Skin epidermis (tissue), 12 donors: ENCODE measurements at regions not wholly inside any gene's neighbourhood (a gene's known extent, or its start where the extent isn't known, plus 50 kb on each side); places are given as distances from the start of the nearest gene placed in this dataset.

ENCODE experiments used
- H3K27ac ChIP-seq, 21 experiments: fragments of 200-600 bp; sonication (generic) in 11 of 21; one replicate each; pipeline ENCODE4 v1.5.0; 2020; ENCODE audit warnings: mild to moderate bottlenecking in 3 of 21, inconsistent platforms in 2 of 21, moderate library complexity in 2 of 21
- H3K4me3 ChIP-seq, 7 experiments: fragments of 200-600 bp; sonication (generic) in 2 of 7; one replicate each; pipeline ENCODE4 v1.5.0; 2020; ENCODE audit warnings: inconsistent platforms in 2 of 7, mild to moderate bottlenecking in 2 of 7, moderate library complexity in 1 of 7

GRCh38 chr7:155138204-155138603, 68.1 kb downstream of the HTR5A start:
- no peak overlapping the region for H3K4me3 ChIP-seq
- H3K27ac ChIP-seq, result no peak overlapping the region

DNA sequence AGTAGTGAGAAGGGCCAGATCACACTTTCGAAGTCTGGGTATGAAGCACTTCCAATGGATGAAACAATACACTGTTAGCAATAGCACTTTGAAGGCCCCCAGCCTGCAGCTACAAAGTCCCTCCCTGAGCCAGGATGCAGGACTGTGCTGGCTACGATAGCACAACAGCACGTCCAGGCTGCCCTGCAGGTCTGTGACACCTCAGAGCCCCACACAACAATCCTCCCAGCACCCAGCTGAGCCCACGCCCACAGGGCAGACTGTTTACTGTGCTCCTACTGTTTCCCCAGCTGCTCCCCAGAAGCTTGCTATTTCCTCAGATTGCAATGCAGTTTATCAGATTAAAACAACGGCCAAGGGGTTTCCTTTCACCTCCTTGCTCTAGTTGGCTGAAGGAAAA, 71.4 kb downstream of the HTR5A start:
- Histone ChIP-seq H3K4me3 (no peak overlapping the region), H3K27ac (no peak overlapping the region)

GRCh38 chr7:155143381-155143780, 73.3 kb downstream of the HTR5A start:
- no peak overlapping the region for H3K4me3 ChIP-seq
- no peak overlapping the region for H3K27ac ChIP-seq

DNA sequence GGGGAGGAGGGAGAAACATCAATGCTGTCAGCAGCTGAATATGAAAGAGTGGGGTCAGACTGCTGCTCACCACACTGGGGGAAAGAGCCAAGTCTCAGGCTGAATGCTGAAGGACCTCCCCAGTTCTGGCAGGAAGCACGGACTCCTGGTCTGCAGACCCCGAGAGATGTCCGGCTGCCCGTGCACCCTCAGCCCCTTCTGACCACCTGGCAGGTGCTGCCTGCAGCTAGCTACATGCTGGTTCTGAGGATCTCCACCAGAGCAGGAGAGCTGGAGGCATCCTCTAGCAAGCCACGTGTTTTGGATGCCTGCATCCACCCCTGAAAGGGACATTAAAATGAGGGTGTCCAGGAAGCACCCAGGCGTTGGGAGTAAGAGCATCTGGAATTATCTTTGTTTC, 74.2 kb downstream of the HTR5A start:
- Histone ChIP-seq H3K27ac (no peak overlapping the region), H3K4me3 (no peak overlapping the region)

GRCh38 chr7:155145477-155146255, 75.5 kb downstream of the HTR5A start:
- Histone ChIP-seq H3K4me3 (no peak overlapping the region), H3K27ac (no peak overlapping the region)

GRCh38 chr7:155147172-155147571, 77.0 kb downstream of the HTR5A start:
- no peak overlapping the region for H3K27ac ChIP-seq
- H3K4me3 ChIP-seq, result no peak overlapping the region

DNA sequence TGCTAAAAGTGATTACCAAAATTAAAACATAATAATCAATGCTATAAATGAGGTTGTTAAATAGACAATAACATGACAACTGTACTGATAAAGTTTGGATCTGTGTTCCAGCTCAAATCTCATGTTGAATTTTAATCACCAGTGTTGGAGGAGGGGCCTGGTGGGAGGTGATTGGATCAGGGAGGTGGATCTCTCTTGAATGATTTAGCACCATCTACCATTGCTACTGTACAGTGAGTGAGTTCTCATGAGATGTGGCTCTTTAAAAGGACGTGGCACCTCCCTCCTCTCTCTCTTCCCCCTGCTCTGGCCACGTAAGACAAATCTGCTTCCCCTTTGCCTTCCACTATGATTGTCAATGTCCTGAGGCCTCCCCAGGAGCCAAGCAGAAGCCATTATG, 77.5 kb downstream of the HTR5A start:
- Histone ChIP-seq H3K4me3 (no peak overlapping the region), H3K27ac (no peak overlapping the region)

- H3K27ac ChIP-seq, result no peak overlapping the region
- H3K4me3 ChIP-seq, result no peak overlapping the region
Observed at GRCh38 chr7:155153676-155154075, 83.6 kb downstream of the HTR5A start.

DNA sequence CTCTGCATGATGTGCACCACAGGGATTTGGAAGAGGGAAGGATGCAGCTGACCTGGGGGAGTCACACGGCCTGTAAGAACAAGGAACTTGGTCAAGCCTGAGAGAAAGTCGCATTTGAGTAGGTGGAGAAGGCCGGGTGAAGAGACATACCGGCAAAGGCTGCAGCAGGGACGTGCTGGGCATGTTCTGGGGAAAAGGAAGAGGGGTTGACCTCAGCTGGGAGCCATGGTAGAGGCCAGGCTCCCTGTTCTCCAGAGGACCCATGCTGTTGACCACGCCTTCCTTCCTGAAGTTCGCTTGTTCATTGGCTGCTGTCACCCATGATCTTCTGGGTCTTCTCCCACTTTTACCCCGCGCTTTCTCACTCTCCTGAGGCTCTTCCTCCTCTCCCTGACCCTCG, 84.5 kb downstream of the HTR5A start:
- Histone ChIP-seq H3K4me3 (no peak overlapping the region), H3K27ac (no peak overlapping the region)

DNA sequence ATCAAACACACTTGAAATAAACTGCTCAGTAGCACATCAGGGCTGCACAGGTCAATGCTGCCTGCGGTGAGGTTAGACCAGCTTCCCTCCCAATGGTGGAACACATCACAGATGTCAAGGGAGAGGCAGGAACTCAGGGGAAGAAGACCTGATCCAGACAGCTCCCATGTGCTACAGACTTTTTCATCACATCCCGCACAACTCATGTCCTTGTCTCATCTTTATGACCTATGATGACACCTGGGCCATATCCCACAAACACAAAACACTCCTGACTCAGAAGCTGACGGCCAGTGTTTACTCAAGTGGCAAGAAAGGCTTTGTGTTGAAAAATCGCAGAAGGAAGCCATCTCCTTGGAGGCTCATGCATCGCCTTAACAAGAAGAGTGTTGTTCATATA, 91.6 kb downstream of the HTR5A start:
- H3K4me3 ChIP-seq, result no peak overlapping the region
- no peak overlapping the region for H3K27ac ChIP-seq

- Histone ChIP-seq H3K4me3 (no peak overlapping the region), H3K27ac (no peak overlapping the region)
Observed at GRCh38 chr7:155162422-155162821, 92.3 kb downstream of the HTR5A start.

DNA sequence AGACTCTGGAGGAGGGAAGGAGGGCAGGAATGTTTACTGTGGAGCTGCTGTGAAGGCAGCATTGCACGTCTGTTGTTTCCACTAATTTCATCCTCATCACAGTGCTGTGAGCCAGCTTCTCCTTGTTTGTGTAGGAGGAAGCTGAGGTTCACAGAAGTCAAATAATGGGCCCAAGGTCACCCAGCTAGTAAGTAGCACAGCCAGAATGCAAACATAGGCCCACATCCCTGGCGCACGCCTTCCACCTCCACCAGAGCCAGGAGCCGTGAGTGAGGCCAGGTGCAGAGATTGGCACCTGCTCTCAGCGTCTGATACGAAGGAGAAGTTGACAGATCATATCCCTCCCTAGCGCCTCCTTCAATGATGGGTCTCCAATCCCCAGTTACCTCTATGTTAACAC, 93.6 kb downstream of the HTR5A start:
- Histone ChIP-seq H3K27ac (no peak overlapping the region), H3K4me3 (no peak overlapping the region)

DNA sequence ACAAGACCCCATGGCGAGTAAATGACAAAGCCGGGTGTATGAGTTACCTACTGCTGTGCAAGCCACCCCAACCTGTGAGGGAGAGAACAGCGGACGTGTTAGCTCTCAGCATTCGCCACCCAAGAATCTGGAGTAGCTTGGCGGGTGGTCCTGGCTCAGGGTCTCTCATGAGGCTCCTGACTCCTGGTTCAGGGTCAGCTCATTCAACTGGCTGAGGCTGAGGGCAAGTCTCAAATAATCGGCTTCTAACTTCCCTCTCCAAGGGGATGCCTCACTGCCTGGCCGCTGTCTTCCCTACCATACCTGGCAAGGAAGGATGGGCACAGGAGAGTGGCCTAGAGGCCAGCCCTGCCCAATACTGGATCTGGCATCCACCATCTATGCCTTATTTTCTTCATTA, 94.2 kb downstream of the HTR5A start:
- H3K4me3 ChIP-seq, result no peak overlapping the region
- no peak overlapping the region for H3K27ac ChIP-seq

DNA sequence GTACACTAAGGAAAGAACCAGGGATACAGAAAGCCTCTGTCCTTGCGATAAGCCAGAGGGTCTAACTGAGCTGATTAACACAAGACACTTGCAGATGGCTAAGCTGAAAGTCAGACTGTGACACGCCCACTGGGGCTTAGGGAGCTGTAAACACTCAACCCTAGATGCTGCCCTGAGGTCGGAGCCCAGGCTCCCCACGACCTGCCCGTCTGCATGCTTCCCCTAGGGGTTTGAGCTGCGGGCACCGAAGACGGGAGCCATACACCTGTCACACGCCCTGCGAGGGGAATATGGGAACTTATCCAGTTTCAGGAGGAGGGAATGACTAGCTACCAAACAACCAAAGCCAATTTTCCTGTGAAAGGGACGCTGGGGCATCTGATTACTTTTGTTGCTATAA, 96.0 kb downstream of the HTR5A start:
- Histone ChIP-seq H3K27ac (peak overlapping the region in 9 of 21 experiments; percentile 18 to 76 (median 43)), H3K4me3 (no peak overlapping the region)

DNA sequence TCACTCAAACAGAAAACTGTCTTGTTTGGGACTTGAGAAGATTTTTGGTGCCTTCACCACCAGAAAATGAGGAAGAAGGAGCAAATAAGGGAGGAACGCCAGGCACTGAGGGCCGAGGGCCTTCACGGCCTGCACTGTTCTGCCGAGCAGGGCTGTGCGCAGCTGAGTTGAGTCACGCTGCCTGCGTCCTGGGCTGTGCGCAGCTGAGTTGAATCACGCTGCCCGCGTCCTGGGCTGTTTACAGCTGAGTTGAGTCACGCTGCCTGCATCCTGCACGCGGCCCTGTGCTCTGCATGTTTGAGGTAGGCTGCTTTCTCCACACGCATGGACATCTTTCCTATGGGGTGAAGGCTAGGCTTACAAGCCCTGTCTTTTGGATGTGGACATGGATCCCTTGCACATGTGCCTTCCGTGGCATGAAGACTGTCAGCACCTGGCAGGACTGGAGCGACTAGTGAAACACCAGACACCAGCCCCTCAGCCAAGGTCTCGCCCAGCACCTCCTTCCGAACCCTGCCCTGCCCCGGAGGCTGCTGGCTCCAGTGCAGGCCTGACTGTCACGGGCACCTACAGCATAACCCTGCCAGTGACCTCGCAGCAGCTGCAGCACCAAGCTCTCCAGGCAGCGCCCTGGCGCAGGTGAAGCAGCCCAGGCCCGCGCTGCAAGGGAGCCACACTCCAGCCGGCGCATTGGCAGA, 96.7 kb downstream of the HTR5A start:
- H3K4me3 ChIP-seq, result no peak overlapping the region
- H3K27ac ChIP-seq, result peak overlapping the region in 9 of 21 experiments; percentile 18 to 76 (median 43)

GRCh38 chr7:155167706-155168365, 97.7 kb downstream of the HTR5A start:
- Histone ChIP-seq H3K4me3 (no peak overlapping the region), H3K27ac (no peak overlapping the region)

DNA sequence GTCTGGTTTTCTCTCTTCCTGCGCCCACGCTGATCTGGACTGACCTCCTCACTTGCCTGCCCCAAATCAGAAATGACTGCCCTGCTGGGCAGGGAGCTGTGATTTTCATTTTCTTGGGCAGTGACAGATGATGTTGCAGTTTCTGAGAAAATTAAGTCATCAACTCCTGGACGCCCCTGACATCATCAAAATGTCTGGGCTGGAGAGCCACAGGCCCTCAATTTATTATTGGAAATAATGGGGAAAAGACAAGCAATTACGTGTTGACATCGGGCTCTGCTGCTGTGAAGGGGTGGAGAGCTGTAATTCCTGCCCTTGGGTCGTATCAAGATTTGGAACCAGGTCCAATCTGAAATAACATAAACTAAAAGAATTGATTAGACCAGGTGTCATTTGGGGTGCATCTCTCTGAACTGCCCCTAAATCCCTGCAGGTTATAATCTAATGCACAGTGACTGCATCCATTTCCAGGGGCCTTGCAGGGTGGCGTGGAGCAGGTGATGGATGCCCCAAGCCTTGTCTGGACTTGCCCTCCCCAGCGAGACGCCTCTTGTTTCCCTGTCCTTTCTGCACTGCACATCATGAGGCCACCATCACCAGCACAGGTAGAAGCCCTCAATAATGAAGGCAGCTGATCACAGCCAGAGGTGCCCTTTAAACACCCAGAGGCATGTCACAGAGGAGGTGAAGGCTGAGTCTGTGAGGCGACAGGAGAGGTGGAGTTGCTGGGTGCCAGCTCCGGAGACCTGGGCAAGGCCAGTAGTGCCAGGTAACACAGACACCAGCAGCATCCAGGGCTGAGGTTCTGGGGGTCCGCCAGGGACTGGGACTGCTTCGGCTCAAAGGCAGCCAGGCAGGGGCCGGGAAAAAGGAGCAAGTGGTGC, 98.7 kb downstream of the HTR5A start:
- Histone ChIP-seq H3K27ac (no peak overlapping the region), H3K4me3 (no peak overlapping the region)

DNA sequence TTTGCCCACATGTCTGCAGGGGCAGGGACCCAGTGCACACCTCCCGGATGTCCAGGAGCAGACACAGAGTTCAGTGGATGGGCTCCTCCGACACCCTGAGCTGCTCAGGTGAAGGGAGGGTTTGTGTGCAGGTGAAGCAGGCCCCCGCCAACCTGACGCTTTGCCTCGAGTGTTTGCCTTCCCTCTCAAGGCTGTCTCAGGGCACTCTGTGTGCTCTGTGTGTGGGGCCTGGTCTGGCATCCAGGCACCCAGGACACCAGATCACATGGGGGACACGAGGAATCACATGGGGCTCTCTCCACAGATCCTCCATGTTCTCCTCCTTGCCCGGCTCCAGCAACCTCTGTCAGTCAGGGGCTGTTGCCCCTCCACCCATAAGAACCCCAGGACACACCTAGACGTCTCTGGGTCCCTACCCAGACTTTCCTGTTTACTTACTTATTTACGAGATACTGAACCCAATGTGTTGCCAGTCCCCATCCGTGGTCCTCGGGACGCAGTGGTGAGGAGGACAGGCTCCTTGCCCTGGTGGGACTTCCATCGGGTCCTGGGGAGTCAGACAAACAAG, 99.5 kb downstream of the HTR5A start:
- Histone ChIP-seq H3K4me3 (no peak overlapping the region), H3K27ac (no peak overlapping the region)

DNA sequence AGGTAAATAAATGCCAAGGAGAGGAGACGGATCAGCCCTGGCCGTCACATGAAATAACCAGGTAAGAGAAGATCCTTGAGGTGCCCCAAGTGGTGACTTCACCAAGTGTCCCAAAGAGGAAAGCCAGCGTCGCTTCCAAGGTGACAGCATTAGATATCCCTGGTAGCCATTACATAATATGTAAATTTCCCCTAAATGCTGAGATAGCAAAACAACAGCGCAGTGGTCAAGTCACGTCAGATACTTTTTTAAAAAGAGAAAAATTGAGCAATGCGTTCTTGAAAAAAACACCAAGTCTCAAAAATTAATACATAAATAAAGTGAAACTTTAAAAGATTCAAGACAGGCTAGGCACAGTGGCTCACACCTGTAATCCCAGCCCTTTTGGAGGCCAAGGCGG, 100.2 kb downstream of the HTR5A start:
- no peak overlapping the region for H3K4me3 ChIP-seq

DNA sequence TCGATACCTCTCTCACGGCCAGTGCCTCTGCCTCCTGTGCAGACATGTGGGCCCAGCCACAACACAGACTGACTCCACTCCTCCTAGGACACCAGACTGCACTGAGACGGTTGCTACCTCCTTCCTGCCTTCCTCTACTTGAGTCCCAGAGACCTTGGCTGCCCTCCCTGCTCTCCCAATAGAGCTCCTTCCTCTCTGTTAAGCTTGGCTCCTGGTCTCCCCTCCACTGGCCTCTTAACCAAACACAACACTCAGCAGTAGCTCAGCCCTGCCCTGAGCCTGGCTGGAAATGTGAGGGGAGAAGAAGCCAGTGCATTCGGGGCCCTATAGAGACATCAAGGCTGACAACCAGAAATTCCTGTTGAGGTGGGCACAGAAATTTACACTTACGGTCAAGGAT, 102.0 kb downstream of the HTR5A start:
- no peak overlapping the region for H3K27ac ChIP-seq
- H3K4me3 ChIP-seq, result no peak overlapping the region

More for the DNA sequence above, 100.2 kb downstream of the HTR5A start:
- no peak overlapping the region for H3K27ac ChIP-seq
